Stimulated activated CD8-positive, alpha-beta memory T cell treated with anti-CD3 and anti-CD28 coated beads, Interleukin-15, amount 100 ng/mL, for 1 hour (primary cell): ENCODE measurements at regions not wholly inside any gene's neighbourhood (a gene's known extent, or its start where the extent isn't known, plus 50 kb on each side); places are given as distances from the start of the nearest gene placed in this dataset.

ENCODE experiments used
- DNase-seq: peaks from one replicate; pipeline ENCODE4 v3.0.0-alpha.2; 2020; ENCODE audit warnings: low read depth

DNA sequence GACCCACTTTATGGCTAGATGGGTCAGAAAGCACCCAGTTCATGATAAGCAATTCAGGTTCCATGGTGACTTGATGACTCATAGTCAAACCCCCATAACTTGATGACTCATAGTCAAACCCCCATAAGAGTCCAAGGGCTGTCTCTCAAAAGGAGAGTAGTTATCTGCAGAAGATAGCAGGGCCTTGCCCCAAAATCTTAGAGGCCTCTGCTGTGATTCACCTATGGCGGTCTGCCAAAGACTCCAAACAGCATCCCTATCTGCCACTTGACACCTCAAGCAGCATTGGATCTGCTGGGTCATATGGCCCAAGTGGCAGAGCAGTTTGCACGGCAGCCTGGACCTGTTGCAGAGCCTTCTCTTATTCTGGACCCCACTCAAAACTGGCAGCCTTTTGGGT, 395.2 kb upstream of the KIF2A start:
- no peak for DNase-seq

DNA sequence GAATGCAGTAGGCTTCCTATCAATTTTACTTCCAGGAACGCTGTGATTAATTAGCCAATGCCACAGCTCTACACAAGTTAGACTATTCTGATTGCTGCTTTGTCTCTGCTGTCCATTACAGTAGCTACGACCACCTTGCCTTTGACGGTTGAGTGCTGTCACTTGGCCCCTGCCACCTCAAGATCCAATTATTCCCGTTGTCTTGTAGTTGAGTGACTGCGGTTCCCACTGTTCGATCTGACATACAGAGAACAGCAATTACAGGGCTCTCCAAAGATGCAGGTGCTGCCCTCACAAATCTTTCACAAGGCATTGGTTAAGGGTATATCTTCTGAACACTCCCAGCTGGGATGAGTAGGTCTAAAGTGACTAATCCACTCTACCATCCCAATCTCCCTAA, 393.4 kb upstream of the KIF2A start:
- DNase-seq = no peak

DNA sequence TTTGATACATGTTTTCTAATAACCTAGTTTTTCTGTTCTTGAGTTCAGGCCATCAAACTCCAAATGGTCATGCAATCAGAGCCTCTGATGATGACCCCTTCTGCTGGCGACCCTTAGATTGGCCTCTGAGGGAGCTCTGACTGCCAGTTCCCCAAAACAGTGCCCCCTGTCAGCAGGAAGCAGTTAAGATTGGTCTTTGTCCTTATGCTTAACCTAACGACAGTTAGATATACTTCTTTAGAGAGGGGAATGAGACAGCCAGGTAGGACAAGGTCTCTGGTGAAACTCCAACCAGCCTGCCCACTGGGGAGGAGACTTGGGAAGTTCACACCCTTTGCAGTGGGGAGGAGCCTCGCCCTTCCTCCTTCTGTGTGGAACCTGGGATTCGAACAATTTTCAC, 390.4 kb upstream of the KIF2A start:
- no peak for DNase-seq

DNA sequence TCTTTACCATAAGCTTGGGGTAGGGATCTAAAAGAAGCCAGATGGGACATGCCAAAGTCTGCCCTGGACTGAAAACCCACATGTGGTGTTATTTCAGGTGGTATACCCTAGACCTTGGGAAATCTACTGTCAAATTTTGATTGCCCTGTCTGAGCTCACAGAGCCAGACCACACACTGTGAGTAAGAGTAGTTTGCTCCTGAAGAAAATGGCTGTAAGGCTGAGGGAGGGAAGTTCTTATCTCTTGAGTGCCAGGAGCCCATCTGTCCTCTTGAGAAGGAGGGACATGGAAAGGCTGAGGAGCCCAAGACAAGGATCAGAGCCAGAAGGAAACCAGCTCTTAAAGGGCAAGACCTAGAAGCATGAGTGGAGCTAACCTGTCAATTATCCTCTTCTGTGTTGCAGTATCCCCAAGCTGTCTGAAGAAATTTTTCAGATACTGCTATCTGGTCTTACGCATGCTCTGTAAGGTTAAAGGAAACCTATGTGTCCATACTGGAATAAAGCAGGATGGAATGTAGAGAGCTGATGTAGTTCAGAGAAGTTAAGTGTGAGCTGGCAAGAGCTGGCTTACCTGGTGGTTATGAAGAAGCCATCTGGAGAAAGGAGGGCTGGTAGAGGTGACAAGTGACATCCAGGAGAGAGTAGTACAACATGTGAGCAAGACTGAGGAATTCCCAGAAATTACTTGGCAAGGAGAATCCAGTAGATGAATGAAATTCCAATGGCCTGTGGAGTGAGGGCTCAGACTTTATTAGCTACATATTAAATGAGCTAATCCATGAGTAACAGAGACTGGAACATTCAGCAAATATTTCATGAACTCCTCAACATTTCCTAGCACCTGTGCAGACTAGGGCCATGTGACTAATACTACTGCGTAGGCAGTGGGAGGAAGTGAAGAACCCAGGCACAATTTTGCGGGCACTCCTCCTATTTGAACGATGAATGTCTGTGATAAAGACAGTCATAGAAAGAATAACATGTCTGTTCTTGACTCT, 389.1 kb upstream of the KIF2A start:
- no peak for DNase-seq

DNA sequence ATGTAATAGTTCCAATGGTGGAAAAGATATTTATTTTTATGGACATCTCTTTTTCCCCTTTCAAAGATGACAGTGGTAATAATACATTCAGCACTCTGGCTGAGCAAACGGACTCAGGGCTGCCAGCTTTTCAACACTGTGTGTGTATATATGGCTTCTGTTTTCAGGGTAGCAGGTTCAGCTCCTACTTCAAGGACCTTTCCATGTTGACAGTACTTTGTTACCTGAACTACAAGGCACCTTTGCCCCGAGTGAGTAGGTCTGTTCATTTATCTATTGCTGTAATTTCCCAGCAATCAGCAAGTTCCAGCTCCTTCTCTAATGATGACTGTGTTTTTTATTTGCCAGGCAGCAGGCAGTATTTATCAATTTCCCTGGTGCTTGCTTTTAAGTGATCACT, 387.4 kb upstream of the KIF2A start:
- no peak for DNase-seq

DNA sequence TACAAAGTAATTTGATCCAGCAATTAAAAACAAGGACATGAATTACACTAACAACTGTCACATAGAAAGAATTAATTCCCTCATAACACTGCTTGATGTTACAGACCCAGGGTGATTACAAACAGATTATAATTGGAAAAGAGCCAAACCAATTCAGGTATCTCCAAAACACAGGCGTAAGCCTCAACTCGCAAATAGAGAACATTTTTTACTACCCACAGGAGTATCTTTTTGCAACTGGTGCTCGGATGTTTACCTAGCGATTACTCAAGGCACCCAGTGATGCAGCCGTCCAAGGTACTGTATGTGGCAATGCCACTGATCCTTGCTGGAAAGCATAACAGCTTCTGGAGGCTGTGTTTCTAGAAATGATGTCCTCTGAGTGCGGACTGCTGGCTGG, 386.1 kb upstream of the KIF2A start:
- no peak for DNase-seq

DNA sequence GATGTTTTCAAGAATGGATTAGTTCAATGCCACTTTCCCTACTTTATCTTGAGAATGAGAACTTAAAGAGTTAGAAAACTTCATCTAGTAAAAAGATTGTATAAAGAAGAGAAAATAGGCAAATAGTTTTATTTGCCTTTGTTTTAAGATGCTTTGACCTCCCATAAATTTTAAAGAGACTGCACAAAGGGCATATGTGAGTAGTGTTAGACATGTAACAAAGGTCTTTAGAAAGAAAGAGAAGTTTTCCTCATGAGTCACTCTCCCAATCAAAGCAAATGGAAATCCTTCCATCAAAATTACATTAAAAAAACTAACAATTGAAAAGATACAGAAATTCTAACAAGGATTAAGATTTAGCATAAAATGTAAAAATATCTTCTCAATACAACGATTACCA, 381.8 kb upstream of the KIF2A start:
- DNase-seq = no peak

DNA sequence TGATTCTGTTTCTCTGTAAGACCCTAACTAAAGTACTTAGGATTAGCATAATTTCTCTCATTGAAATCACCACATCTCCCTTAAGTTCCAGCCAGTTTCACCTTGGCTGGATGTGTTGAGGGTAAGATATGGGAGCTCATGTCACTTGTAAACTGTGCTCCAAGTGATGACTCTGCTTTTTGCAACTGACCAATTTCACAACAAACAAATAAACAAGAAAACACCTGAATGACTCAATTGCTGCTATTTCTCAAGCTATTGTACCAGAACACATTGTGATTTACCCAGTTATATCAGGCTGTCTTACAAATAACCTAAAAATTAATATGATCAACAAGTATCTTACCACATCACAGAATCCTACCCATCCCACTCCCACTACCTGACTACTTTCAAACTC, 379.1 kb upstream of the KIF2A start:
- DNase-seq = no peak

DNA sequence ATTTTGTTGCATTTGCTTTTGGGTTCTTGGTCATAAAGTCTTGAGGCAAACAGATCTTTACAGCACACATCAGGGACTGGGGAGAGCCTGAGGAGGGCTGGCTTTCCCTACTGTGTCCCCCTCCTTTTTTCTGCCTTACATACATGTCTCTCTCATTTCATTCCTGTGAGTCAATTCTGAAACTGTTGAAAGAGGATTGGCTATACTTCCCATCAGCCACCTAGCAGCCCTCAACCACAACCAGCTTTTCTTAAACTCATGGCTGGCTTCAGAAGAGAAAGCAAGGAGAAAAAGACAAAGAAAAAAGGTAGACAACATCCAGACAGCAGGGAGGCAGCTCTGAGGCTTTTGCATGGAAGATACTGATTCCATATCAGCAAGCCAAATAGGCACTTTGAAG, 374.8 kb upstream of the KIF2A start:
- no peak for DNase-seq

DNA sequence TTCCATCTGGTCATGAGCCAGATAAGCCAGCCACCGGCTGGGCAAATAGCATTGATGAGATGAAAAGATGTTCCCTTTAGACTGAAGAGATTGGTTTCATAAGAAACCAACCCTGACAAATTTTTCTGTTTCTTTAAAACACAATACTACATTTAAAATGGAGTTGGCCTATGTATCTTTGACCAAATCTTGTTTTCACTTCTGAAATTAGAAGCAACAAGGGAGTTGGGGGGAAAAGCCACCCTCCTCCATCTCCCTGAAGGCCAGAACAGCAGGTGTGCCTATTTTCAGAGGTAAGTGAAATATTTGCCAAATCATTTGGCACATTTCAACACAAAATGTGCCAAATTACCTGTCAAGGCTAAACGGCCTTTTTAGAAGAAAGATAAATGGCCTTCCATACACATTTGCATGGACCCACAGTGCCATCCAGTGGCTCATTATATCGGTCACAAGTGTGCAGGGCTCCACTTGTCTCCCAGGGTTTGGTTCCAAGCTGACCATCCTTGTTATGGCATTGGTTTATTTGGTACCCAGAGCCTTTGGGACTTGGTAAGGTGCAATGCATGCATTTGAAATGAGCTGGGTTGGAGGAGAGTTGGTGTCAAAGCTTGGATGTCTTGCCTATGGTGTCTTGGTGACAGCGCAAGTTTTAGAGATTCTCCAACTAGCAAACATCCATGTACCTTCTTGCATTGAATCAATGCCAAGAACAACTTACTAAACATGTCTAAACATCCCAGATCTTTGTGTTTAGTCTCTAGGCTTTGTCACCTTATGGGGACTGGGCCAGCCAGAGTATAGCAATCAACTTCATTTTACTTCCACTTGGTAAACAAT, 372.0 kb upstream of the KIF2A start:
- DNase-seq = no peak

DNA sequence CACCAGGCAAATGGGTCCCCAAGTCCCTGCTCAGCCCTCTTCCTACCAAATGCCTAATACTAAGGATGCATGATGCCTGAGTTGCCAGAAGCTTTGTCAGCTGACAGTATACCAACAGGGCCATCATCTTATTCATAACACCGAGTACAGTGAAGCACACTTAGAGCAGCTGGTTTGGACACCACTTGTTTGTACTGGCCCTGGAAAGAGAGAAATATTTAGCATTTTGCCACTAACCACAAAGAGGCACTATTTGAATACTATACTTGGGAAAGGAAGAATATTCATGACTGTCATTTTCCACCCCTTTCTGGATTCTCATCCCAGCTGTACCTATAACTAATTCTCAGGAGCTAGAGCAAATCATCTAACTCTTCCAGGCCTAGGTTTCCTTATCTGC, 364.4 kb upstream of the KIF2A start:
- no peak for DNase-seq

DNA sequence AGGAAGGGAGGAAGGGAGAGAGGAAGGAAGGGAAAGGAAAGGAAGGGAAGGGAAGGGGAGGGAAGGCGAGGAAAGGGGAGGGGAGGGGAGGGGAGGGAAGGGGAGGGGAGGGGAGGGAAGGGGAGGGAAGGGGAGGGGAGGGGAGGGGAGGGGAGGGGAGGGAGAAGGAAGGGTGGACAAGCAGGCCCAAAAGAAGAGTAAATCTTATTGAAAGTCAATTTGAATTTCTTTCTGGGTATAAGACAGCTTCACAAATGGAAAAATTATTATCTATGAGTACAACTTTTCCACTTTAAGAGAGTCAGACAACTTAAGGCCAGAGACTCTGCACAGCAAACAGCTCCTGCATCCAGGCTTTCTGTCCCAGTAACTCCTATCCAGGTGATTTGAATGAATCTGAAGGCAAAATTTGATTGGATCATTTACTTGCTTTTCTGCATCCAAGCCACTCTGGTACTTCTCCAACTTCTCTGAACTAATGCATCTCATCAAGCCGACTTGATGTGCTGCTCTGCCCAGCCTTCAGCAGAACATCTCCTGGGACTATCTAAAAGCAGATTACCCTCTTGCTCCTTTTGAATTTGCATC, 363.4 kb upstream of the KIF2A start:
- no peak for DNase-seq

DNA sequence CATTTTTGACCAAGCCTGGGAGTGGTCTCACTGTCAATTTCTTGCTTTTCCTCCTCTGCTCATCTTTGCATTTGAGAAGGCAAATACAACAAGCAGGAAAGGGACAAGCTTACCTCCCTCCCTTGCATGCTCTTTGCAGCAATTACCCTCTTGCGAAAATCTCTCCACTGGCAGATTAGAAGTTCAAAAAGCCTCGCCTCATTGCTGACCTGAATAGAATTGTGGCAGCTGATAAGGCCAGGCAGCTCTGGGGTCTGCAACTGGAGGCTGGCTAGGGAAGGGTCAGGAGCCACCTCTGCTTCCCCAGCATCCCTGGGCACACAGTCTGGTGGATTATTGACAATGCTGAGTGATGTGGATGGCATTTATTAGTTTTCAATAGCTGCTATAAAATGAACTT, 362.3 kb upstream of the KIF2A start:
- no peak for DNase-seq

DNA sequence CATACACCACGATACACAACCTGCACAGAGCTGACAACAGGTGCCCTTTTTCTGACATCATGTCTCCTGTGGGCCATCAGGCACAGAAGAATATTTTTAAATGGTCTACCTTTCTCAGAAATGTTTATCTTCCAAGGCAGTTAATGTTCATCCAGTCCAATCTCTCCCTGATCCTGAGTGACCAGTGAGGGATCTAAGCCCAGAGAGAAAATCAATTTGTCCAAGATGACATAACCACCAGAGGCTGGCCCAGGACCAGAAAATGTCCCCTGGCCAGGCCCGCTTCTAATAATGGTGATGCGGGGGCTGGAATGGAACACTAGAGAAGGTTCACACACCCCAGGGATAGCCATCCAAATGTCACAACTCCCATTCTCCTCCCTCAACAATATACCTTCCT, 357.9 kb upstream of the KIF2A start:
- DNase-seq = no peak

DNA sequence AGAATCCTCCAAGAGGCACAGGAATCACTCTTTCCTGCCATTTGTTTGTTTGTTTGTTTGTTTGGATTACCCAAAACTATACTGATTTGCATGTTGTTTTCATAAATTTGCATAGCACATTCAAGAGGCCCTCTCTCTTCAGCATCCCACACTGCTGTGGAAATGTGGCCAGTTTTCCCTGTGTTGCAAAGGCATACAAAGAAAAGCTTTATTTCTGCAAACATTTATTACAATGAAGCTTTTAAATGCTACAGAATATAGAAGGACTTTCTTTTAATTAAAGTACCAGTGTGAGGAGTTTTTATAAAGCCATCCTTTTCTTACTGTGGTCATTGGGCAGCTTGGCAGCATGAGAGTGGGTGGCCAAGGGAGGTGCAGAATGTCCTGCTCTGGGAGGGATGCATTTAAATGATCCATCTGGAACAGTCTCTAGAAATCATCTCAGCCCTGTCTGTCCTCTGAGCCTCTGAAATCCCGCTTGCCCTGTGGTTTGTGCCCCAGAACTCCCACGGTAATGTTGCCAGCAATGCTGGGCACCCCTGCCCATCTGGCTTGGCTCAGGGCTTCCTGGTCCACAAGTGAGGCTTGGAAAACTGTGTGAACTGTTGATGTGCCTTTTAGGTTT, 356.8 kb upstream of the KIF2A start:
- DNase-seq = no peak

DNA sequence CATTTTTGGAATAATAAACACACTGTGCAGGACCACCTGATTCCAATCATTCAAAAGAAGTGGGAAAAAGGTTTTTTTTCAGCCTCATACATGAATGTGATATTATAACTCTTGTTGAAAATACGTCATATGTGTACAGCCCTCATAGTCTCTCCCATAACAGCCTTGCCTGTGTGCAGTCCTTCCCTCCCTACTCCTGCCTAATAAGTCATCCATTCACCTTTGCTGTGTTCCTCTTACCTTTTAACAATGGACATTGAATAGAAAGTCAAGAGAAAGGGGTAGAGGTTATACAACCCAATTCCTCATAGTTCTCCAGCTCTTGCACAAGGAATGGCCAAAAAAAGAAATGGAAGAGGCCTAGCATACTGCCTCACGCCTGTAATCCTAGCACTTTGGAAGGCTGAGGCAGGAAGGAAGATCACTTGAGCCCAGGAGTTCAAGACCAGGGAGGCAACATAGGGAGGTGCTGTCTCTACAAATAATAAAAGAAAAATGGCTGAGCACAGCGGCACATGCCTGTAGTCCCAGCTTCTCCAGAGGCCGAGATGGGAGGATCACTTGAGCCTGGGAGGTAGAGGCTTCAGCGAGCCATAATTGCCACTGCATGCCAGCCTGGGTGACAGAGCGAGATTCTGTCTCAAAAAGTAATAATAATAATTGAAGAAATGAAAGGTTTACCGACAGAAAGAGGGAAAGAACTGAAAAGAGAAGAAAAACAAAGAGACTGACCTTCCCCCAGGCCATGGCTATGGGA, 356.1 kb upstream of the KIF2A start:
- DNase-seq = no peak

DNA sequence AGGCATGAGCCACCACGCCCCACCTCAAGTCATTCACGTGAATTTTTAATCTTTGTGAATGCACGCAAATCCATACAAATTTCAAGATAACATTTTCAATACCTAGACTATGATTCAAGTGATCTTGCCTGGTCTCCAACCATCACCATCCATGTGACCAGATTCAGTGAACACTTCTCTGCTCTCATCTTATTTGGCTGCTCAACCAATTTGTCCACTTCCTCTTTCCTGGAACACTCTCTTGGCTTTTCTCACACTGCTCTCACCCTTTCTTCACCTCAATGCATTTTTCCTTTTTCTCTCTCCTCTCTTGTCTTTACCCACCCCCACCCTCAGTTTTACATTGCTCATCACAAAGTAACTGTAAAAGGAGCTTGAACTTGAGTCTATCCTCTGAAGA, 354.7 kb upstream of the KIF2A start:
- DNase-seq = no peak

DNA sequence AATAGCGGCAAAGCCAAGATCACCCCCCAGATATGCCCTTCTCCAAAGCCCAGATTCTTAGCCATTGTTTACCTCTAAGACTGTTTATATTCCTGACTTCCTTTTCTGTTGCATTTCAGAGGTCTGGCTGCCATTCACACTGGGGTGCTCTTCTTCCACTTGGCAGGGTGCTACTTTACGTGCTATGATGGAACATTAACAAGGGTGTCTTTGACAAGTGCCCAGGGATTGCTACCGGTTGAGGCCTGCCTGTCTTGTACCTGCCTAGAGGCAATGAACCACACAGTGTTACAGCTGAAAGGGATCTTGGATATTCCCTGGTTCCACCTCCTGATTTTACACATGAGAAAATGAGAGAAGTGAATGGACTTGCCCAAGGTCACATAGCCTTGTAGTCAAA, 352.1 kb upstream of the KIF2A start:
- no peak for DNase-seq

DNA sequence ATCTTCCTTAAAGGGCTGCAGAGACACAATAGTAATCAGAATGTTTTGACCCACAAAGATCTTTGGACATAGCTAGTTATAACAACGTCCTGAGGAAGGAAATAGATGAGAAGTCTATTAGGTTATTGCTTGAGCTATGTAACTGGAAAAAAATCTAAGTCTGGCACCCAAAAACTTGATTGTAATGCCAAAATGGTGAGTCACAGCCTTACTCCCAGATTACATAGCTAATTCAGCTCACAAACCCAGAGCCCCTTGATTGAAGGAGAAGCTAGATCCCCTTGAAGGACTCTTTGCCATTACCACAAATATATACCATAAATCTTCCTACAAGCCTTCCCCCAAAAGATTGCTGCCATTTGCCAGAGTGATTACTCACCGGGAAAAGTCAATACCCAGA, 341.8 kb upstream of the KIF2A start:
- no peak for DNase-seq

DNA sequence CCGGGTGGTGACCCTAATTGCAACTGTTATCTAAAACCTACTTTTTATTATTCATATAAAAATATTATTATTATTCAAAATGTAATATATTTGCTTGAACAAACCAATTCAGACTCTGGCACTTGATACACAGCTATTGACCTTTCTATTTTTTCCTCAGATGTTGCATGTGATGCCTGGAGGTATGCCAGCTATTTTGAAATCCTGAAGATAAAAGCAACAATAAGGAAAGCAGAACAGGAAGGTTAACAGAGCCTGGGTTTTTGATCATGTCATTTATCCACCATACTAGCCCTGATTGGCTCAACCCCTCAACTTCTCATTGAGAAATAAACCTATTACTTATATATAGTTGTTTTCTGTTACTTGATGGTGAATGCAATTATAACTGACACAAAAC, 340.9 kb upstream of the KIF2A start:
- no peak for DNase-seq

DNA sequence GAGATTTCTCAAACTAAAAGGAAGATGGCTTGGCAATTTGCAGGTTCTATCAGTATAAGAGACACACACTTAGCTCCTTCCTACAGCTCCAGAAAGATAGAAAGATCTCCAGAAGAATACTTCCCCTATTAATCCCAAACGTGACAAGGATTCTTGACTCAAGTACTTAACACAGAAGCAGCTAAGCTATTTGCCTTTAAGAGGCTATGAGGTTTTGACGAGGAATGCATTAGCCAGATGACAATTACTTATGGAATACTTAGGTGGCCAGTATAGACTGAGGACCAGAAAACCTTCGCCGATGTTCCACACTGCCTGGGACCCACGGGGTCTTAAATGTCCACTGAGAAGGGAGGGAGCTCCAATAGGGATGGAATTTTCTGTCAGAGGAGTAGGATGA, 340.5 kb upstream of the KIF2A start:
- DNase-seq = no peak
